RPMI8226 (cell line): ENCODE measurements at regions not wholly inside any gene's neighbourhood (a gene's known extent, or its start where the extent isn't known, plus 50 kb on each side); places are given as distances from the start of the nearest gene placed in this dataset.

Experiments
- DNase-seq: peaks from one replicate; pipeline ENCODE4 v3.0.0-alpha.2; 2015

DNA sequence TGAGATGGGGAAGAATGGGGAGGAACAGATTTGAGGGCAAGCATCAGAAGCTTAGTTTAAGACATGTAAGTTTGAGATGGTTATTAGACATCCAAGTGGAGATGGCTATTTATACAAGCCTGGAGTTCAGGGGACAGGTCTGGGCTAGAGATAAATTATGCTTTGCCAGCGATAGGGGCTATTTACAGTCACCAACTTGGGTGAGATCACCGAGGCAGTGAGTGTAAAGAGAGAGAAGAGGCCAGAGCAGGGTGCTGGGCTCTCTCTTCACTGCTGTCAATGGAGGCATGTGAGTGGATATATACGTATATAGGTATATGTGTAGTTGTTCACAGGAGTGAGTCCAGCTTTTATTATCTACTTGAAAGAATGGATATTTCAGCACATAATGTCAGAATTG is 81.0 kb downstream of the QPCT start:
- no peak for DNase-seq

- no peak for DNase-seq
These were observed 82.8 kb downstream of the QPCT start for GRCh38 chr2:37427241-37427640.

DNA sequence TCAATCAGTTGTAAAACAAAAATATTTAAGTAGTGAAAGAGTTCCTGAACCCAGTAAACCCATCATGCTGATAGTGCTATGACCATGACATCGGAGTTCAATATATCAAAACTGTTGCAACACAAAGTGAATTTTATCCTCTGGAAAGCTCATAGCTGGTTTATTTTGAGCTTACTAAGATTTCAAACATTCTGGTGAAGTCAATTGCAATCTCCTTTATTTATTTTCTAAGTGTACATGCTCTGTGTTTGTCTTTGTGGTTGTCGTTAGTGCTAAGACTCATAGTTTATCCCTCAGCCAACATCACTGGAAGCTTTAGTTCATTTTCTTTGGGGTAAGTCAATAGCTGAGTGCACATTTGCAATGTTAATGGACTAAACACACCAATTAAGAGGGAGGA is 91.9 kb downstream of the QPCT start:
- no peak for DNase-seq

- no peak for DNase-seq
These were observed 94.8 kb downstream of the QPCT start for GRCh38 chr2:37439131-37439642.

DNA sequence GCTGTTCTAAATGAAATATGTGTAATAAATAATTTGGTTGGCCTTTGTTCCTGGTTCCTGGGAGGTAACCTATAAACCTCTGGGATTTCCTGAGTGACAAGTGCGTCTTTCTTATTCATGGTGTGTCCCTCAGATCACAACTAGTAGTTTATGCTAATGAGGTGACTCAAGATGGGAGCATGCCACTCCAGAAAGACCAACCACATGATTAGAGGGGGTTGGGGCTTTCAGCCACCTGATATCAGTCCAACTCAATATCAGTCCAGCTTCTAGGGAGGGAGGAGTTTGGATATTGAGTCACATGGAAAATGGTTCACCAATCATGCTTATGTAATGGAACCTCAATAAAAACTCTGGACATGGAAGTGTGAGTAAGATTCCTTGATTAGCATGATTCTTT is 96.6 kb downstream of the QPCT start:
- DNase-seq: no peak

GRCh38 chr2:37443082-37443481 is 98.7 kb downstream of the QPCT start:
- no peak for DNase-seq

- no peak for DNase-seq
These were observed 103.0 kb downstream of the QPCT start for GRCh38 chr2:37447446-37447845.

- no peak for DNase-seq
These were observed 104.1 kb downstream of the QPCT start for GRCh38 chr2:37448342-37449120.

DNA sequence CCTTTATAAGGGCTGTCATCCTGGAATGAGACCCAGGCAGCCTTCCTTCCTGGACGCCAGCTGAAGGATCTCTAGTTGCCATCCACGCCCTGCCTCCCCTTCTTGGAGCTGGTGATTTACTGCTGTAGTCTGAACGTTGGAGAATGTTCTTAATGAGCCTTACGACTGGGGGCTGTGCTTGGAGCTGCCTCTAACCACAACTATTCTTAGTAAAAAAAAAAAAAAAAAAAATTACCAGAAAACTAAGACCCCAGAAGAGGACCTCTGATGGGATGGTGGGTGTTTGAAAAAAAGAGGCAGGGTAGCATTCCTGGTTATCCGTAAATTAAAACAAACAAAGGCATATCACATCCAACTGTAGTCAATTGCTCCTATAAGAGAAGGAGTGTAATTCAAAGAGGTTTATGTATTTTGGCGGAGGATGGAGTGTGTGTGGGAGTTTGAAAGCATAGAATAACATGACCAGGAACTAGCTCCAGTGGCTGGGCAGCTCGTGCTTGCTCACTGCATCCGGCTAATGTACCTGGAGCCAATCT is 105.4 kb downstream of the QPCT start:
- DNase-seq: no peak

- no peak for DNase-seq
These were observed 108.6 kb downstream of the QPCT start for GRCh38 chr2:37453027-37453426.

DNA sequence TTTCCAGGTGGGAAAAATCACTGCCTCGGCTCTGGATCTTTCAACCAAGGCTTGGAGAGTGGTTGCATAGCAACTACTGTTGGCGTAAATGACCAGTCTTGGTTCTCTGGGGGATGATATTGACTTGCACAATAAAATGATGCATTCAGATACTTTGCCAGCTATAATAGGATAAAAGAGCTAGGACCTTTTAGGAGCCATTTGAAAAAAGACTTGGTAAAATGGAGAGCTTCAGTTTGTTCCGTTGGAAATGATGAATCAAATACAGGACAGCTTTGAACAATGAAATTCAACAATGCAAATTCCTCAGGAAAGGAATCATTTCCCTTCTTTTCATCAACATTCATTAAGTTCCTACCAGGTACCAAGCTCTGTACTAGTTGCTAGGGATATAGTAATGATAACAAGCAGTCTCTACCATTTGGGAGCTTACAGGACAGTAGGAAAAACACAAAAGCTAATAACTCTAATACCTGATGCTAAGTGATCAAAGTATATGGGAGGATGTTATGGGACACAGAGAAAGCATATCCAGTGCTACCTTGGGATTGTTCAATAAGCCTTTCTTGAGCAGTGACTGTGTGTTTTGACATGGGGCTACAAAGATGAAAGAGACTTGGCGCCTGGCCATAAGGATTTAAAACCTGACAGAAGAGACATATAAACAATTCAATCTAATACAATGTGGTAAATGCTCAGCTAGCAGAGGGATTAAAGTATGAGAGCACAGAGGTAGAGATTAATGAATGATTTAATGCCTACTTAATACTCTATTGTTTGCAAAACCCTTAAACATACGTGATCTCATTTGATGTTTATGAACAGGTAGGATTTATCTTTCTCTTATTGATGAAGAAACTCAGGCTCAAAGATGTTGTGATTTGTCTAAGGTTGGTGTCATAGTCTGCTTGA is 110.7 kb downstream of the QPCT start:
- DNase-seq: no peak

DNA sequence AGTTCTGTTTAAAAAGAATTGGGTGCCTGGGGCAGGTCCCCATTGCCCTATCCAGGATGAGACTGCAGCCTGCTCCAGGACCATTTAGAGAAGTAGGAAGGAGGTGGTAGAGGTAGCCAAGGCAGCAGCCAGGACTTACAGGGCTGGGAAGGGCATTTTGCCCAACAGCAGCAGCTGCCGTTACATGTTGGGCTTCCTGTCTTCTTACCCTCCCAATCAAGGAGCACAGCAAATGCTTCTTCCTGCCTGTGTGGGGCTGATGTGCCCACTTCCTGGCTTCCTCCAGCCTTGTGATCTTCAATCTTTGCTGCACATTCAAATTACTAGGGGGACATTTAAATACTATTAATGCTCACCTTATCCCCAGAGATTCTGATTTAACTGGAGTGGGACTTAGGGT is 112.0 kb downstream of the QPCT start:
- DNase-seq: no peak

DNA sequence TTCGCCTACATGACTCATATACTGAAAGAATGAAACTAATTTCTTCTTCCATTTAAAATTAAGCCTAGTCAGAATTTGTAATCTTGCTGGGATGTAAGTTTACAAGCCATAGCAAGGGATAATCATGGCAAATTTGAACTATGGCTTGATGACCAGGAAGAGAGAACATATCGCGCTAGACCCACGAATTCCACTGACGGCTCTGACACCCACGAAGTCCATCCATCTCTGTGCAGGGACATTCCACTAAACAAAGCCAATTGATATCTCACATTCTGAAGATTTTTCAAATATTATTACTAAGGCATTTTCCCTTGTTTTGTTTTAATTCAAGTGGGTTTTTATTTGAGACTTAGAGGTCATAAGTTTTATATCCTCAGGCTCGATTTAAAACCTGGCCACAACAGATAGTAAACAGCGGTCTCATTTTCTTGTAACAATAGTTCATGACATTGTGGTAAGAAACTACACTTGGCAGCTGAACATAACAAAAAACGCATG is 113.0 kb downstream of the QPCT start:
- DNase-seq: no peak

GRCh38 chr2:37458133-37458532 is 113.7 kb downstream of the QPCT start:
- DNase-seq: no peak

- DNase-seq: no peak
These were observed 114.9 kb downstream of the QPCT start for GRCh38 chr2:37459095-37459981.

DNA sequence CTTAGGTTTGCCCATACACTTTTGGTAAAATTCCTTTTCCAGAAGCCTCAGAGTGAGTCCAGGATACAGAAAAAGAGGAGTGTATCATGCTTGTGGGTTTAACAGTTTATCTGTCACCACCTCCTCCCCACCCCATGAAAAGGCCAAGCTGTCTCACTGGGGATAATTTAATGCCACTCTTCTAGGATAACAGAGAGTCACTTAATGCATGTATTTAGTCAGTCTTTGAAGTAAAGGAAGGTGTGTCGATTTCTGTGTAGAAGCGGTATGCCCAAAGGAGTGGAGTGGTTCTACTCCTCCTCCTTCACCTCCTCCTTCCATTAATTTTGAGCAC is 116.4 kb downstream of the QPCT start:
- DNase-seq: no peak

DNA sequence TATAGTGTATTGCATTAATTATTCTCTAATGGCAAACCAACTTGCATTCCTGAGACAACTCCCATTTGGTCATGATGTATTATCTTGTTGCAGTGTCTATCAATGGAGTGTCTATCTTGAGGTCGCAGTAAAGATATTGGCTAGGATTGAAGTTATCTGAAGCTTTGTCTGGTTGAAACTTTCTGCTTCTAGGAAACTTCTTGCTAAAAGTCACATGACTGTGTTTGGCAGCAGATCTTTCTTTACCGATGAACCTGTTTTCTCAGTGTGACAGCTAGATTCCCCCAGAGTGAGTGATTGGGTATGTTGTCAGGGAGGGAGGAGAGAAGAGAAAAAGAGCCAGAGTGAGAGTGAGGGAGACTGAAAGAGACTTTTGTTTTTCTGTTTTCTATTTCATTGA is 119.6 kb downstream of the QPCT start:
- no peak for DNase-seq

GRCh38 chr2:37466533-37467222 is 122.2 kb downstream of the QPCT start:
- DNase-seq: no peak

DNA sequence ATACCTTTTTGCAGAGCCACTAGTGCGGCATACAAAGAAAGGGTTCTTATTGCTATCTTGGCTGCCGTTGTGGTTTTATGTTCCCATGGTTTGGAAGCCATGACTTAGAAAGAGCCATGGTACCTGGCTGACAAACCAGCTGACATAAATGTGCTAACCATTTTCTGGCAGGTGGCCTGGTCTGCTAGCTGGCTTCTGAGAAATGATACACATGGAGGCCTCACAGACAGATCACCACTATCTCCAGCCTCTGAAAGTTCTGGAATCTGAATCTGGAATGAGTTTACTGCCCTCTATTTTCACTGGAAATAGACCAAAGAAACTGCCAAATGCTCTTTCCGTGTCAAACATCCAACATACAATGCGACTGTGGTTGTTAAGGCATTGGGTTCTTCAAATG is 123.7 kb downstream of the QPCT start:
- DNase-seq: no peak

GRCh38 chr2:37469126-37469525 is 124.7 kb downstream of the QPCT start:
- DNase-seq: no peak

GRCh38 chr2:37471104-37471503 is 126.7 kb downstream of the QPCT start:
- DNase-seq: no peak

DNA sequence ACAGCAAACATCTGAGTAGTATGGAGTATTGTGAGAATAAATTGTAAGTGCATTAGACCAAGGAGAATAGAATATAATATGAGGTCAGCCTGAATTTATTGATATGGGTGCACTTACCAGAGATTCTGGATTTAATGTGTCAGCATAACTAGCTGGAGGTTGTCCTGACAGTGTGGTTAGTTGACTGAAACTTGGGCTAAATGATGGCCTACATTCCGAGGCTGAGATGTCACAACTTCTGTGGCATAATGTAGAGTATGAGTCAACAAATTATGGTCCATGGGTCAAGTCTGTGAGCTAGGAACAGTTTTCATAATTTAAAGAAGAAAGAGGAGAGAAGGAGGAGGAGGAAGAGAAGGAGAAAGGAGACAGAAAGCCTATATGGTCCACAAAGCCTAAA is 127.6 kb downstream of the QPCT start:
- DNase-seq: no peak
